GM23248 (cell line): ENCODE measurements at regions not wholly inside any gene's neighbourhood (a gene's known extent, or its start where the extent isn't known, plus 50 kb on each side); places are given as distances from the start of the nearest gene placed in this dataset.

ENCODE experiments used
- EZH2 ChIP-seq: fragments of 200-600 bp; sonication (generic); IDR thresholded peaks from 2 replicates; pipeline ENCODE4 v1.6.1; 2018; ENCODE audit warnings: antibody characterized with exemption, mild to moderate bottlenecking; ENCODE audit not compliant: insufficient read depth, poor library complexity, severe bottlenecking
- EZH2phosphoT487 ChIP-seq: fragments of 200-600 bp; sonication (generic); IDR thresholded peaks from 2 replicates; pipeline ENCODE4 v1.6.1; 2018; ENCODE audit warnings: antibody characterized with exemption, moderate library complexity, mild to moderate bottlenecking, low read depth; ENCODE audit not compliant: insufficient read depth

DNA sequence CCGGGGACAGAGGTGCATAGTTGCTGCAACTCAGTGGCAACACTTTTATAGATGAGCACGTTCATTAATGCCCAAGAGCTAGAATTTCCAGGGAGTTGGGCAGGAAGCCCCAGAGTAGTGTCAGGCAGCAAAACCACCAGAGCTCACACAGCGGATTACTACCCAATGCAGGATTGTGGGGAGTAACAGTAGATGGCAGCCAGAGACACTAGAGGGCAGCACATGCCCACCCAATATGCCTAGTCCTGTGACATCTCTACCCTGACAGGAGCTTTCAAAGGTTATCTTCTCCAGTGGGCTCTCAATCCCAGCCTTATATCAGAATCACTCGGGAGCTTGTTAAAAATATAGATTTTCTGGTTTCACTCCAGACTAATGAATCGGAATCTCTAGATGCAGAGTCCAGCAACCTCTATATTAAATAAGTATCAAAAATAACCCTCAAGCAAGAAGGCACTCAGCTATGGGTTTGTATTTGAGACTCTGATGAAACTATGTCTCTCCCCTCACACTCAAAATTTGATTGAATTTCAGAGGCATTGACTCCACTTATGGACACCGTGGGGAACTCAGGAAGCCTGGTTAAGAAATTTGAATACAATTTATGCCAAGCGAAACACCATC lies 58.4 kb upstream of the PHF24 start:
- TF ChIP-seq EZH2 (no peak), EZH2phosphoT487 (no peak)
